Psoas muscle (tissue), 7 donors: ENCODE measurements at regions not wholly inside any gene's neighbourhood (a gene's known extent, or its start where the extent isn't known, plus 50 kb on each side); places are given as distances from the start of the nearest gene placed in this dataset.

Experiments used
- ATAC-seq, 4 donors: fragments of 200-7000 bp; cut with Tn5 transposase; one replicate each; pipeline ENCODE4 v1.9.1; 2020; ENCODE audit warnings: moderate library complexity in 3 of 4, mild to moderate bottlenecking in 2 of 4
- DNase-seq, 2 donors: peaks; one replicate each; pipeline ENCODE4 v3.0.0-alpha.2; 2020
- H3K27ac ChIP-seq: fragments of 200-600 bp; one replicate; pipeline ENCODE4 v1.8.0; 2022
- H3K27me3 ChIP-seq, 3 donors: fragments of 200-600 bp in 1 of 3; one replicate each; pipeline versions ENCODE4 v1.6.1 to v1.8.0; 2013 to 2022; ENCODE audit warnings: low read length in 2 of 3, mild to moderate bottlenecking in 2 of 3, moderate library complexity in 1 of 3; ENCODE audit not compliant: insufficient read depth in 3 of 3
- H3K36me3 ChIP-seq, 2 donors: fragments of 200-600 bp in 1 of 2; one replicate each; pipeline versions ENCODE4 v1.6.1 to v1.8.0; 2013 to 2022; ENCODE audit warnings: low read depth in 1 of 2, mild to moderate bottlenecking in 1 of 2, moderate library complexity in 1 of 2; ENCODE audit not compliant: insufficient read depth in 1 of 2
- H3K4me1 ChIP-seq: fragments of 200-600 bp; one replicate; pipeline ENCODE4 v1.8.0; 2022
- H3K4me3 ChIP-seq: fragments of 200-600 bp; one replicate; pipeline ENCODE4 v1.8.0; 2022; ENCODE audit warnings: mild to moderate bottlenecking
- H3K9me3 ChIP-seq: fragments of 200-600 bp; one replicate; pipeline ENCODE4 v1.8.0; 2022
- CTCF ChIP-seq: fragments of 200-600 bp; IDR thresholded peaks from one replicate; pipeline ENCODE4 v1.8.0; 2022; ENCODE audit warnings: antibody characterized with exemption
- WGBS, 3 donors: extraction: QIAGEN DNeasy Blood & Tissue Kit; methylation state at CpG; one replicate each; pipeline versions ENCODE4 v1.1.6 to v1.1.7; 2013; 5-methylcytosine and 5-hydroxymethylcytosine counted together
- intact Hi-C, 2 donors: fragments of 100-400 bp; cut with DNase I; formaldehyde crosslinking; loops; one replicate each; pipeline versions ENCODE4 v1.11.0 to v1.14.2; 2022
- donor health status: healthy with polysubstance abuse.
- donor health status: DM: no; HTN: no; CAD: no; lungs with moderate emphysema.
- donor health status: Bipolar disorder and iron deficiency.
- donor health status: healthy.
- donor health status: DM: yes; HTN: yes; CAD: no.
- donor health status: DM: no; HTN: no; CAD: no.
- donor health status: DM: yes; HTN: yes; CAD: no.

- DNase-seq: no peak
- no peaks in the 10 kb centered on the region for H3K27me3 ChIP-seq
- no peak overlapping the region for H3K27ac ChIP-seq
- peaks cover 8% of the 10 kb centered on the region for H3K9me3 ChIP-seq
- no peak for TF ChIP-seq CTCF
- ATAC-seq: no peak
- H3K36me3 ChIP-seq: no peaks in the 10 kb centered on the region
- intact Hi-C loops: no loop called here
- WGBS, 3 donors: 86 to 93% (median 88%) methylated on average over 3 of the region's 3 CpGs
- no peaks in the 10 kb centered on the region for H3K4me1 ChIP-seq
- no peak overlapping the region for H3K4me3 ChIP-seq
Measured at GRCh38 chr6:103908898-103909297, 950.8 kb downstream of the HACE1 start.

GRCh38 chr6:103895136-103895535 lies 964.6 kb downstream of the HACE1 start:
- WGBS, 3 donors: 83 to 89% (median 85%) methylated on average over 2 of the region's 2 CpGs
- TF ChIP-seq CTCF: no peak
- intact Hi-C loops: no loop called here
- Histone ChIP-seq H3K4me1 (no peaks in the 10 kb centered on the region), H3K27ac (no peak overlapping the region), H3K9me3 (no peaks in the 10 kb centered on the region), H3K27me3 (no peaks in the 10 kb centered on the region), H3K4me3 (no peak overlapping the region), H3K36me3 (no peaks in the 10 kb centered on the region)
- ATAC-seq (no peak), DNase-seq (no peak)

- H3K9me3 ChIP-seq: no peaks in the 10 kb centered on the region
- intact Hi-C loops: no loop called here
- H3K4me1 ChIP-seq: no peaks in the 10 kb centered on the region
- DNase-seq: no peak
- H3K36me3 ChIP-seq: no peaks in the 10 kb centered on the region
- no peak for TF ChIP-seq CTCF
- no peak overlapping the region for H3K27ac ChIP-seq
- WGBS, 3 donors: 12 to 26% (median 15%) methylated on average over 2 of the region's 2 CpGs
- no peak overlapping the region for H3K4me3 ChIP-seq
- no peaks in the 10 kb centered on the region for H3K27me3 ChIP-seq
- ATAC-seq: no peak
Measured at GRCh38 chr6:103893141-103893581, 966.6 kb downstream of the HACE1 start.

- Histone ChIP-seq H3K4me3 (no peak overlapping the region), H3K27ac (no peak overlapping the region), H3K27me3 (no peaks in the 10 kb centered on the region), H3K36me3 (no peaks in the 10 kb centered on the region), H3K4me1 (no peaks in the 10 kb centered on the region), H3K9me3 (no peaks in the 10 kb centered on the region)
- 75 to 91% (median 77%) methylated on average over 1 of the region's 1 CpG for WGBS, 3 donors
- no peak for TF ChIP-seq CTCF
- no peak for ATAC-seq
- intact Hi-C loops: no loop called here
- no peak for DNase-seq
Measured at GRCh38 chr6:103886951-103887350, 972.8 kb downstream of the HACE1 start.

- Histone ChIP-seq H3K27ac (no peak overlapping the region), H3K4me1 (no peaks in the 10 kb centered on the region), H3K9me3 (no peaks in the 10 kb centered on the region), H3K27me3 (no peaks in the 10 kb centered on the region), H3K36me3 (no peaks in the 10 kb centered on the region), H3K4me3 (no peak overlapping the region)
- no peak for DNase-seq
- no peak for ATAC-seq
- 60 to 64% (median 64%) methylated on average over 1 of the region's 1 CpG for WGBS, 3 donors
- intact Hi-C loops: no loop called here
- no peak for TF ChIP-seq CTCF
Measured at GRCh38 chr6:103885446-103885845, 974.3 kb downstream of the HACE1 start.
